NCI-H526 treated with DMSO at 0.1 percent for 48 hours (cell line): ENCODE measurements at regions not wholly inside any gene's neighbourhood (a gene's known extent, or its start where the extent isn't known, plus 50 kb on each side); places are given as distances from the start of the nearest gene placed in this dataset.
"Not testable (repeated sequence)": the region's sequence is repeated elsewhere in the genome, so short reads cannot be mapped to it uniquely, and the experiment has no call there.

ENCODE experiments used
- DNase-seq: peaks from one replicate; lab custom pipeline; 2025; lab: John Stamatoyannopoulos, UW

- DNase-seq = no peak
Measured at GRCh38 chr2:34305587-34305986, 706.5 kb upstream of the FAM98A start.

GRCh38 chr2:34294961-34295360 lies 695.9 kb upstream of the FAM98A start:
- no peak for DNase-seq

DNA sequence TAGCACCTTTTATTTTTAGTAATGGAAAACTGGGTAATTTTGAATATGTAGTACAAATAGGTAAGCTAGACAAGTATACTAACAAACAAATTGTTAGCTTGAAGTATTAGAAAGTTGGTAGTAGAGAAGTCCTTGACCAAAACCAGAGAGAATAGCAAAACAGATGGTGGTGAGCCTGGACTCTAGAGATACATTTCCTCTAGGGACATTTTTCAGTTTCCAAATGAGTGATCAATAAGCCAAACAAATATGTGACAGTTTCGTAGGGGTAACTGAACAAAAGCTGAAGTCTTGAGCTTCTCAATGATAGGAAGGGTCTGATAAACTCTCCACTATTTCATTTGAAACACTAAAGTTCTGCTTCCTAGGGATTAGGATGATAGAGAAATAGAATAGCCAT lies 692.0 kb upstream of the FAM98A start:
- DNase-seq = no peak

DNA sequence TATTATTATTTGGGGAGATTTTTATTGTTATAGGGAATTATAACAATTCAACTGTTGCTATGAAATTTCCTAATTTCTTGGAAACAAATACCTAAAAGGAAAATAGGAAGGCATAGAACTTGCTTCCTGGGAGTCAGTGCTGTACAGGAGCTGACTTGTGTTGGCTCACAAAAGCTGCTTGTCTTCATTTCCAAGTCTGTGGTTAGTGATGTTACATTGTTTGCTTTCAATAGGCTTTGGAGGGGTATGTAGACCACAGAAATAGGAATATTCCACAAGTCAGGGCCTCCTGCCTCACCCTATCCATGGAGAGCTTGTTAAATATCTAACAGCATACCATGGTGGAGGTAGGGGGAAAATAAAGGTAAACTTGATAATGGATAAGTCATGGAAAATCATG lies 688.9 kb upstream of the FAM98A start:
- DNase-seq = no peak

DNA sequence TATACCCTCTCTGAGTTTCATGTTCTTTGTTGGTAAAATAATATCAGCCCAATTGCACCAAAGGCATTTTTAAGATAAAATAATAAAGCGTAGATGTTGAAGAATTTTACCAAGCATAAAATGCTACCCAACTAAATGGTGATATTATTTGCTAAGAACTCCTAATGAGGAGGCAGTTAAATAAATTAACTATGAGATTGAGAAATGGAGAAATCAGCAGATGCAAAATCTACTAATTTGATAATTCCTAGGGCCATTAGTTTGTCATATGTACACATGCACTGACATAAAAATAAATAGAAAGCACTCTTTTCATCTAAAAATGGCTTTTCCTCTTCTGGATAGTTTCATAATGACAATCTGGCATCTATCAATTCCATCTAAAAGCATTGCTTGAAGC lies 681.5 kb upstream of the FAM98A start:
- DNase-seq = no peak

DNA sequence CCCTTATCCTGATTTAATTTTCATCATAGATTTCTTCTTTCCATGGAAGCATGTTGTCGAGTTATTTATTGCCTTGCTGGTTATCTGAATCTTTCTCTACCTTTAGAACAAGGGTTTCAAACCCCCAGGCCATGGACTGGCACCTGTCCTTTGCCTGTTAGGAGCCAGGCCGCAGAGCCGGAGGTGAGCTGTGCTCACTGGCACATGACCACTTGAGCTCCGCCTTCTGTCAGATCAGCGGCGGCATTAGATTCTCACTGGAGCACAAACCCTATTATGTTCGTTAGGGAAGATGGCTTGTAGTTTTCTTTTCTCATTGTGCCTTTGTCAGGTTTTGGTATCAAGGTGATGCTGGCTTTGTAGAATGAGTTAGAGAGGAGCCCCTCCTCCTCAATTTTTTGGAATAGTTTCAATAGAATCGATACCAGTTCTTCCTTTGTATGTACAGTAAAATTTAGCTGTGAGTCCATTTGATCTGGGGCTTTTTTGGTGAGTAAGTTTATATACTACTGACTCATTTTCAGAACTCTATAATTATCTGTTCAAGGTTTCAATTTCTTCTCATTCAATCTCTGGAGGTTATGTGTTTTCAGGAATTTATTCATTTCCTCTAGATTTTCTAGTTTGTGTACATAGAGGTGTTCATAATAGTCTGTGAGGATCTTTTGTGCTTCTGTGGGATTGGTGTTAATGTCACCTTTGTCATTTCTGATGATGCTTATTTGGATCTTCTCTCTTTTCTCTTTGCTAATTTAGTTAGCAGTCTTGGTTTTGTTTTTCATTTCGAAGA lies 668.0 kb upstream of the FAM98A start:
- DNase-seq = no peak

DNA sequence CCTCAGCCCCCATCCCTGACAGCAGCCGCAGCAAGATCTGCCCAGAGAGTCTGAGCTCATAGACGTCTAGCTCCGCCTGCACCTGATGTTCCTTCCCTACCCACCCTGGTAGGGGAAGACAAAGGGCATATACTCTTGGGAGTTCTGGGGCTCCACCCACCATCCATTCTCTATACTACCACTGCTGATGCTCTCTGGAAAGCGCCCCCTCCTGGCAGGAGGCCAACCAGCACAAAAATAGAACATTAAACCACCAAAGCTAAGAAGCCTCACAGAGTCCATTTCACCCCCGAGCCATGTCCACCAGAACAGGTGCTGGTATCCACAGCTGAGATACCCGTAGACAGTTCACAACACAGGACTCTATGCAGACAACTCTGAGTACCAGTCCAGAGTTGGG lies 662.6 kb upstream of the FAM98A start:
- DNase-seq = no peak

- DNase-seq = no peak
Measured at GRCh38 chr2:34254272-34254878, 655.3 kb upstream of the FAM98A start.

DNA sequence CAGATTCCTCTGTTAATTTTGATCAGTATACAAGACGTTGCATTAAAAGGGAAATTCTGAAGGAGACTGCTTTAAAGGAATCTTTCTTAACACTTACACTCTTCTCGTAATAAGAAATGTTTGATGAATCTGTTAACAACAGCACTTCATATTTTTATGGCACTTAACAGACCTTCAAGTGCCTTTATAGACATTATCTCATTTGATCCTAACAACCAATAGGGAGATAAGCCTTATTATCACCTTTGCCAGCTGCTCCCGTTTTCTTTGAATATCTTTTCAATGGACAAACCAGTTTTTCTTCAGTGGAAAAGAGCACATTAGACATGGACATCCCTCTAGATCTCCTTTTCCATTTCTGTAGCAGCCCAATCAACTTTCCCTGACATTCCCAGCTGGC lies 653.0 kb upstream of the FAM98A start:
- no peak for DNase-seq

GRCh38 chr2:34251578-34251977 lies 652.5 kb upstream of the FAM98A start:
- no peak for DNase-seq

DNA sequence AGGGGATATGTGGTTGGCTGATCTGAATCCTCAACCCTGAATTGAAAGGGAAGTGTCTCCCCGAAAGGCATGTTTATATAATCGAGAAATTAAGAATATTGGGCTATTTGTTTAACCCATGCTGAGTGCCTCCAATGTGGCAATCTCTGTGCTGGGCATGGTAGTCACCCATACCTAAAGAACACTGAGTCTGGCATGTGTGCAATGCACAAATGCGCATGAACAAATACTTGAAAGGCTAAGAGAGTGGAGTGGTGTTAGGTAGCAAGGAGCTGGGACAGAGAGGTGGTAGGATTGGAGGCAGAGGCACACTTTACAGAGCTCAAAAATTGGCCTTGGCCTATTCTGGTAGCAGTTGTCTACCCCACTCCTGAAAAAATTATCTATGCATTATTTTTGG lies 645.1 kb upstream of the FAM98A start:
- DNase-seq = no peak

DNA sequence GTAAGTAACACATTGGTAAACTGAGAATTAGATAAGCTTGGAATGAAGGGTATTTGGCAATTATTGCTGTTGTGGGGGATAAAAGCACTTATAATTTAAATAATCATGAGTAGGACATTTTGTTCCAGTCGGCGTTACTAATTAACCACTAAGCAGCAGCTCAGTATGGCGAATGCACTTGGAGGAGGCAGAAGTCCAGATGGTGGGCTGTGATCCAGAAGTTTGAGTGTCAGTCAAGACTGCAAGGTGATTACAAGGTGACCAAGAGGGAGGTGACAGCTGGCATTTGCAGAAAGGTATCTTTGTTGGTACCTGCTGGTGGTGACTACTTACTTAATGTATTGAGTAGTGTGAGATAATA lies 643.6 kb upstream of the FAM98A start:
- no peak for DNase-seq

GRCh38 chr2:34241905-34242762 lies 643.0 kb upstream of the FAM98A start:
- no peak for DNase-seq

DNA sequence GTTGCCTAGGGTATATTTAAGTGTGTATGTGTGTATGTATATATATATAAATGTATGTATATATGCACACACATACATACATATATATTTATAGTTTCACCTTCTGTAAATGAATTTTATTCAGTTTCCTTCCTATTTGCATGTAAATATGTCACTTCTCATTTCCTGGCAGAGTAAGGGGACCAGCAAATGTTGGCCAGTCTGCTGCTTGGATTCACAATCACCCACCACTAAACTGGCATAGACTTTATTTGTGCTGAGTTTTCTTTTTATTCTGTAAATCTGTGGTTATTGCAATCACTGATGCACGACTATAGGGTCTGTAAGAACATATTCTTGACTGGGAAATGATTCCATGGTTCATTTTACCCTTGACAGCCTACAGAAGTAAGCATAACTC lies 640.4 kb upstream of the FAM98A start:
- DNase-seq = no peak

GRCh38 chr2:34234823-34235222 lies 635.7 kb upstream of the FAM98A start:
- no peak for DNase-seq

GRCh38 chr2:34229998-34230397 lies 630.9 kb upstream of the FAM98A start:
- no peak for DNase-seq

DNA sequence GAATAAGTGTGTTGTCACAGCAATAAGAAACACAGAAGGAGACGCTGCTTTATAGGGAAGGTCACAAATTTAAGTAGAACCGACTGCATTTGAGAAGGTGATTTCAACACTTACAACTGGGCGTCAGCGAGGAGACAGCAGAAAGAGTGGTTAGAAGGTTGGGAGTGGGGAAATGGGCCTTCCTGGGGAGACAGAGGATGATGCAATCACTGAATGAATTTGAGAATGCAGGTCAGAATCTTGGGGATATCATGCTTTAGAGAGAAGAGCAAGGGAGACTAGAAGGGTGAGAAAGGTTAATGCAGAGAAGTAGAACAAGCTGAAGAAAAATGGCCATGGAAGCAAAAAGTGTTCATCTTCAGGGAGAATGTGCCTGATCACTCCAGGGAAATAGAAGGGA lies 616.1 kb upstream of the FAM98A start:
- DNase-seq = no peak

DNA sequence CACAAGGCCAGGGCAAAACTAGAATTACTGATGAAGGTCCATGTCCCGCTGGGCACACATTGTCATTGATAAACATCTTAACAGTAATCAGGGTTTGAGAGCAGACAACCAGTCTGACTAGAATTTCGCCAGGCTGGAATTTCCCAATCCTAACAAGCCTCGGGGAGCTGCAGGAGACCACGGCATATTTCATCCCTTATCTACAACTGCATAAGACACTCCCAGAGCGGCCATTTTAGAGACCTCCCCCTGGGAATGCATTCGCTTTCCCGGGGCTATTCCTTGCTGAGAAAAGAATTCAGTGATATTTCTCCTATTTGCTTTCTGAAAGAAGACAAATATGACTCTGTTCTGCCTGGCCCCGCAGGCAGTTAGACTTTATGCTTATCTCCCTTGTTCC lies 611.3 kb upstream of the FAM98A start:
- DNase-seq = not testable (repeated sequence)

- DNase-seq = no peak
Measured at GRCh38 chr2:34204560-34204959, 605.5 kb upstream of the FAM98A start.

DNA sequence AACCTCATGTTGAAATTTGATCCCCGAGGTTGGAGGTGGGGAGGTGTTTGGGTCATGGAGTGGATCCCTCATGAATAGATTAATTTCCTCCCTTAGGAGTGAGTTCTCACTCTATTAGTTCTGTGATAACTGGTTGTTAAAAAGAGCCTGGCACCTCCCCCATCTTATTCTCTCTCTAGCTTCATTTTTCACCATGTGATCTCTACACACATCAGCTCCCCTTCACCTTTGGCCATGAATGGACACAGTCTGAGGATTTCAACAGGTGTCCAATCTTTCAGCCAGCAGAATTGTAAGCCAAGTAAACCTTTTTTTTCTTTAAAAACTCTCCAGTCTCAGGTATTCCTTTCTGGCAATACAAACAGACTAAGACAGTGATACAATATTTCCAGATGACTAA lies 602.0 kb upstream of the FAM98A start:
- no peak for DNase-seq

GRCh38 chr2:34199971-34200370 lies 600.9 kb upstream of the FAM98A start:
- no peak for DNase-seq

DNA sequence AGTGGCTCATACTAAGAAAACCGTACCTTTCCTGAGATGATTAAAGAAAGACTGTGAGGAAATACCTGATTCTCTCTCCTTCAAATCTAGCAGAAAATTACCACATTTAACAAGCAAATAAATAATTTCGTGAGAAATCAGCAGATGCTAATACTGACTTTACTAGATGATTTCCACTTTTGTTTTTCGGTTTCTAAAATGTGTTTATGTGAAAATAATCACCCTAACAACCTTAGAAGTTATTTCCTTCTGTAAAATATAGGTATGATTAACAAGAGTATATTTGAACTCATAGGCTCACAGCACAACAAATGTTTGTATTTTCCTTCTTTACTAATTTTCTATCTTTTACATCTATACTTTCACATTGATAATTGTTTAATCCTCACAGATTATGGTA lies 594.1 kb upstream of the FAM98A start:
- DNase-seq = no peak
